Left ventricle myocardium inferior (tissue), 1 donor: ENCODE measurements at regions not wholly inside any gene's neighbourhood (a gene's known extent, or its start where the extent isn't known, plus 50 kb on each side); places are given as distances from the start of the nearest gene placed in this dataset.

ENCODE experiments used
- DNase-seq: peaks from one replicate; pipeline ENCODE4 v3.0.0-alpha.2; 2020
- H3K27ac ChIP-seq: fragments of 200-600 bp; replicated peaks from 2 replicates; pipeline ENCODE4 v1.8.0; 2021
- H3K27me3 ChIP-seq: fragments of 200-600 bp; 2 replicates; pipeline ENCODE4 v1.8.0; 2021; ENCODE audit warnings: low read depth
- H3K36me3 ChIP-seq: fragments of 200-600 bp; 2 replicates; pipeline ENCODE4 v1.8.0; 2021
- H3K4me1 ChIP-seq: fragments of 200-600 bp; 2 replicates; pipeline ENCODE4 v1.8.0; 2021
- H3K4me3 ChIP-seq: fragments of 200-600 bp; 2 replicates; pipeline ENCODE4 v1.8.0; 2021; ENCODE audit warnings: mild to moderate bottlenecking, moderate library complexity
- H3K9me3 ChIP-seq: fragments of 200-600 bp; replicated peaks from 2 replicates; pipeline ENCODE4 v1.8.0; 2021
- intact Hi-C: fragments of 100-400 bp; cut with micrococcal nuclease; formaldehyde crosslinking; loops from one replicate; pipeline ENCODE4 v1.11.0; 2022
- TF ChIP-seq, protein P1 (sequence below): fragments of 200-600 bp; IDR thresholded peaks from 2 replicates; pipeline ENCODE4 v1.8.0; 2021; ENCODE audit warnings: antibody characterized with exemption, mild to moderate bottlenecking, borderline replicate concordance
- donor health status: DM: no; HTN: yes; CAD: no; lungs with severe emphysema.

DNA sequence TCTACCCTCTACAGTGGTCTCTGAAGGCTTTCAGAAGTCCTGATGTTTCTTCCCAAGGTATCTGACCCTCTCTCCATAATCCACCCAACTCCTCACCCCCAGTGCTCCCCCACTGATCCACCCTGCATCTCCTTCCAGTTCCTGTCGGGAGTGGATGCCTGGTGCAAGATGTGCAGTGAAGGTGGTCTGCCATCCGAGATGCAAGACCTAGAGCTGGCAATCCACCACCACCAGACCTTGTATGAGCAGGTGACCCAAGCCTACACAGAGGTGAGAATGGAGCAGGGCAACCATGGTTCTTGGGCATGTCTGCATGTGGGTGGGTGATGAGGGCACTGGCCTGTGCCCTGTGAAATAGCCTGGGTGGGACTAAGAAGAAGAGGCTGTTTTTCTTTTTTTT lies 337.8 kb upstream of the ROPN1 start:
- Histone ChIP-seq H3K4me3 (no peak overlapping the region), H3K27ac (no peak overlapping the region), H3K9me3 (no peaks in the 10 kb centered on the region), H3K27me3 (no peaks in the 10 kb centered on the region), H3K4me1 (no peaks in the 10 kb centered on the region), H3K36me3 (peaks cover 28% of the 10 kb centered on the region)
- DNase-seq, result no peak
- TF ChIP-seq, protein P1, sequence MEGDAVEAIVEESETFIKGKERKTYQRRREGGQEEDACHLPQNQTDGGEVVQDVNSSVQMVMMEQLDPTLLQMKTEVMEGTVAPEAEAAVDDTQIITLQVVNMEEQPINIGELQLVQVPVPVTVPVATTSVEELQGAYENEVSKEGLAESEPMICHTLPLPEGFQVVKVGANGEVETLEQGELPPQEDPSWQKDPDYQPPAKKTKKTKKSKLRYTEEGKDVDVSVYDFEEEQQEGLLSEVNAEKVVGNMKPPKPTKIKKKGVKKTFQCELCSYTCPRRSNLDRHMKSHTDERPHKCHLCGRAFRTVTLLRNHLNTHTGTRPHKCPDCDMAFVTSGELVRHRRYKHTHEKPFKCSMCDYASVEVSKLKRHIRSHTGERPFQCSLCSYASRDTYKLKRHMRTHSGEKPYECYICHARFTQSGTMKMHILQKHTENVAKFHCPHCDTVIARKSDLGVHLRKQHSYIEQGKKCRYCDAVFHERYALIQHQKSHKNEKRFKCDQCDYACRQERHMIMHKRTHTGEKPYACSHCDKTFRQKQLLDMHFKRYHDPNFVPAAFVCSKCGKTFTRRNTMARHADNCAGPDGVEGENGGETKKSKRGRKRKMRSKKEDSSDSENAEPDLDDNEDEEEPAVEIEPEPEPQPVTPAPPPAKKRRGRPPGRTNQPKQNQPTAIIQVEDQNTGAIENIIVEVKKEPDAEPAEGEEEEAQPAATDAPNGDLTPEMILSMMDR, result no peak
- intact Hi-C loops, result no loop called here

DNA sequence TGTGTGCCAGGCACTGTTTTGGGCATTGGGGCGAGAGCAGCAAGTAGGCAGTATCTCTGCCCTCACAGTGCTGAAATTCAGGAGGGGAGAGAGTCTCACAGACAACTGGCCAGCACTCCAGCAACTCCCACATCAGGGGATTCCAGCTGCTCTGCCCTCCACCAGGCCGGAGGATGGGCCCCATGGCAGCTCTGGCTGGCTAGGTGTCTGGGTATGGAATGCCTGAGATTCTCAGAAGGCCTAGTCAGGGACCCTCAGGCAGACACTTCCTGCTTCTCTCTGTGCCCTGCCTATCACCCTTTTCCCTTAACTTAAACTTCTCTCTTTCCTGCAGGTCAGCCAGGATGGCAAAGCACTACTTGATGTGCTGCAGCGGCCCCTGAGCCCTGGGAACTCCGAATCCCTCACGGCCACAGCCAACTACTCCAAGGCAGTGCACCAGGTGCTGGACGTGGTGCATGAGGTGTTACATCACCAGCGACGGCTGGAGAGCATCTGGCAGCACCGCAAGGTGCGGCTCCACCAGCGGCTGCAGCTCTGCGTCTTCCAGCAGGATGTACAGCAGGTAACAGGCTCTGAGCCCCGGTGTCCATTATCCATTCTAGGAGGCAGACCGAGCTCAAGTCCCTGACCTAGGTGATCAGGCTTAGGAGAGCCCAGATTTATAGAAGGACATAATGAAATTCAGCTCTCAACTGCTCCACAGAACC lies 342.2 kb upstream of the ROPN1 start:
- no peaks in the 10 kb centered on the region for H3K9me3 ChIP-seq
- H3K36me3 ChIP-seq, result peaks cover 34% of the 10 kb centered on the region
- TF ChIP-seq, protein P1, result no peak
- no peak overlapping the region for H3K4me3 ChIP-seq
- no peaks in the 10 kb centered on the region for H3K4me1 ChIP-seq
- no peak for DNase-seq
- H3K27me3 ChIP-seq, result no peaks in the 10 kb centered on the region
- H3K27ac ChIP-seq, result no peak overlapping the region
- intact Hi-C loops, result no loop called here

DNA sequence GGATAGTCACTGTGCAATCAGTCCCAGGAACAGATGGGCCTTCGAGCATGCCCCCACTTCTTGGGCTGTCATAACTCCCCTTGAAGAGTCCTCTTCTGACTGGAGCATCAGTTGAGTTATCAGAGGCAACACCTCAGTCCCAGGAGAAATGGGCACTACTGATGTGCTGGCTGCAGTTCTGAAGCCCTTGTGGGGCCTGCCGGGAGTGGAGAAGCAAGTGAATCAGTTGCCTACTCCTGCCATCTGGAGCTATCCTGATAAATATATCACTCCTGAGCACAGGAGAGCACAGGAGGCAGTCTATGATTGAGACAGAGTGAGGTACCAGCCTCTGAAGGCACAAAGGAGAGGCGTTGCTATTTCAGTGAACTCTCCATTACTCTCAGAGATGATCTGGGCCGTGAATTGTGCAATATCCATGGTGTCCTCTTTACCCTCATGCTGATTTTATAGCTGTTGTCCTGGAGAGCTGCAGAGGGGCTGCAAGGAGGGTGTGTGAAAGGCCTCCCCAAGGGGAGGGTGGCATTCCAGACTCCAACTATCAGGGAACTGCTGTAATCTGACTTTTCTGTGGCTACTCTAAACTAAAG lies 344.2 kb upstream of the ROPN1 start:
- Histone ChIP-seq H3K9me3 (no peaks in the 10 kb centered on the region), H3K27me3 (no peaks in the 10 kb centered on the region), H3K4me3 (no peak overlapping the region), H3K27ac (no peak overlapping the region), H3K4me1 (no peaks in the 10 kb centered on the region), H3K36me3 (peaks cover 28% of the 10 kb centered on the region)
- intact Hi-C loops, result no loop called here
- TF ChIP-seq, protein P1, result no peak
- no peak for DNase-seq

DNA sequence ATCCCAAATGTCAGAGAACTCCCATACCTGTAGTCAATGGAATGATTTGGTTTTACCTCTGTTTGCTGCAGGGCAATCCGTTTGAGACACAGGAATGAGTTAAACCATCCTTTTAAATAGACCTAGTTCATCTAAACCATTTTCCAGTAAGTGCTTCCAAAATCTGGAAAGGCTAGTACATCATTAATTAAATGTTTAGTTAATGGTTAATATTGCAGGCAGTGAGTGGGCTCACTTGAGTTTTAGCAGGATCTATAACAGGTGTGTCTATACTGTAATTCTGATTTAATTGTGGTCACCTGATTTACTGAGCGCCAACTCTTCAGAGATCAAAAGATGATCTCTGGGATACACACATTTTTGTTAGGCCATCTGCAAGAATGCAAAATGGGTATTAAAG lies 353.9 kb upstream of the ROPN1 start:
- intact Hi-C loops, result no loop called here
- no peaks in the 10 kb centered on the region for H3K27me3 ChIP-seq
- TF ChIP-seq, protein P1, result no peak

DNA sequence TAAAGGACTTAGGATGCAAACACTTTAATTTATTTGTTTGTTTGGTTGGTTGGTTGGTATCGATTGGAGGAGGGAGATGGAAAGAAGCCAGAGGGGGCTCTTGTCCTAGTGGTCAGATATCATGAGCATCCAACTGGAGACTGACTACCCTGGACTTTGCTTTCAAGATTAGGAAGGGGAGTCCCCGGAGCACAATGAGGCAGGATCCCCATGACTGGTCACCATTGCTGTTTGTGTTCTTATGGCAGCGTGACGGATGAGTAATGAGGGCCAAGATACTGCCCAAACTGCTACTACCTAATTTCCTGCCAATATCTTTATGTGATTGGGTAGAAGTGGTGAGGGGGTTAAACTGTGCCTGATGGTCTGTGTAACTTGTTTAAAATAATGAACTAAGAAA lies 354.6 kb upstream of the ROPN1 start:
- intact Hi-C loops, result no loop called here
- no peaks in the 10 kb centered on the region for H3K4me1 ChIP-seq
- no peaks in the 10 kb centered on the region for H3K9me3 ChIP-seq
- H3K4me3 ChIP-seq, result no peak overlapping the region
- TF ChIP-seq, protein P1, result no peak
- H3K36me3 ChIP-seq, result peaks cover 7% of the 10 kb centered on the region
- H3K27me3 ChIP-seq, result no peaks in the 10 kb centered on the region
- no peak for DNase-seq
- no peak overlapping the region for H3K27ac ChIP-seq

More for the DNA sequence above, 353.9 kb upstream of the ROPN1 start:
- Histone ChIP-seq H3K4me1 (no peaks in the 10 kb centered on the region), H3K27ac (no peak overlapping the region), H3K4me3 (no peak overlapping the region), H3K36me3 (peaks cover 7% of the 10 kb centered on the region), H3K9me3 (no peaks in the 10 kb centered on the region)
- no peak for DNase-seq
